ENCODE measurements at regions not wholly inside any gene's neighbourhood (a gene's known extent, or its start where the extent isn't known, plus 50 kb on each side); places are given as distances from the start of the nearest gene placed in this dataset.

DNA sequence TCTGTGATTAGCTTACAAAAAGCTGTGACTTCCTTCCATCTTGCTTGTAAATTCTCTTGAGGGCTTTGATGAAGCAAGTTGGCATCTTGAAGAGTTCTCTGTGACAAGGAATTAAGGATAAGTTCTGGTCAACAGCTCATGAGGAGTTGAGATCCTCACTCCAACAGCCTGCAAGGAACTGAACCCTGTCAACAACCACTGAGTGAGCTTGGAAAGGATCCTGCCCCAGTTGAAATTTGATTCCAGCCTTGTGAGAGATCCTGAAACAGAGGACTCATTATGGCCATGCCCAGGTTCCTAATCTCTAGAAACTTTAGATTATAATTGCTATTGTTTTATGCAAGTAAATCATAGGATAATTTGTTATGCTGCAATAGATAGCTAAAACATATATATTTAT lies 133.7 kb downstream of the PTCHD4 start:
- TF ChIP-seq EZH2 (IDR thresholded peaks at IDR 0.05; ENCODE audit: low read depth) = no peak
- TF ChIP-seq, protein P1, sequence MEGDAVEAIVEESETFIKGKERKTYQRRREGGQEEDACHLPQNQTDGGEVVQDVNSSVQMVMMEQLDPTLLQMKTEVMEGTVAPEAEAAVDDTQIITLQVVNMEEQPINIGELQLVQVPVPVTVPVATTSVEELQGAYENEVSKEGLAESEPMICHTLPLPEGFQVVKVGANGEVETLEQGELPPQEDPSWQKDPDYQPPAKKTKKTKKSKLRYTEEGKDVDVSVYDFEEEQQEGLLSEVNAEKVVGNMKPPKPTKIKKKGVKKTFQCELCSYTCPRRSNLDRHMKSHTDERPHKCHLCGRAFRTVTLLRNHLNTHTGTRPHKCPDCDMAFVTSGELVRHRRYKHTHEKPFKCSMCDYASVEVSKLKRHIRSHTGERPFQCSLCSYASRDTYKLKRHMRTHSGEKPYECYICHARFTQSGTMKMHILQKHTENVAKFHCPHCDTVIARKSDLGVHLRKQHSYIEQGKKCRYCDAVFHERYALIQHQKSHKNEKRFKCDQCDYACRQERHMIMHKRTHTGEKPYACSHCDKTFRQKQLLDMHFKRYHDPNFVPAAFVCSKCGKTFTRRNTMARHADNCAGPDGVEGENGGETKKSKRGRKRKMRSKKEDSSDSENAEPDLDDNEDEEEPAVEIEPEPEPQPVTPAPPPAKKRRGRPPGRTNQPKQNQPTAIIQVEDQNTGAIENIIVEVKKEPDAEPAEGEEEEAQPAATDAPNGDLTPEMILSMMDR (conservative IDR thresholded peaks at IDR 0.05) = no peak

Data from PC-9 (cell line).